Astrocyte of the spinal cord (primary cell): ENCODE measurements at regions not wholly inside any gene's neighbourhood (a gene's known extent, or its start where the extent isn't known, plus 50 kb on each side); places are given as distances from the start of the nearest gene placed in this dataset.

Experiments
- DNase-seq: peaks from one replicate; pipeline ENCODE4 v3.0.0; 2011; ENCODE audit warnings: low read depth, low spot score
- H3K4me3 ChIP-seq: 2 replicates; pipeline ENCODE4 v1.5.1; 2011; ENCODE audit warnings: low read depth, mild to moderate bottlenecking, low read length, moderate library complexity
- CTCF ChIP-seq: IDR thresholded peaks from 2 replicates; pipeline ENCODE4 v1.5.1; 2012; ENCODE audit warnings: low read depth, mild to moderate bottlenecking, low read length, inconsistent platforms
- in situ Hi-C: cut with HindIII; loops from 2 replicates; pipeline ENCODE4 v1.10.0; 2017; ENCODE audit warnings: low sequenced_read_pairs

- no peak overlapping the region for H3K4me3 ChIP-seq
- DNase-seq: no peak
- TF ChIP-seq CTCF: no peak
- in situ Hi-C loops: no loop called here
These were observed 124.3 kb downstream of the ICOS start for GRCh38 chr2:204060841-204061240.

DNA sequence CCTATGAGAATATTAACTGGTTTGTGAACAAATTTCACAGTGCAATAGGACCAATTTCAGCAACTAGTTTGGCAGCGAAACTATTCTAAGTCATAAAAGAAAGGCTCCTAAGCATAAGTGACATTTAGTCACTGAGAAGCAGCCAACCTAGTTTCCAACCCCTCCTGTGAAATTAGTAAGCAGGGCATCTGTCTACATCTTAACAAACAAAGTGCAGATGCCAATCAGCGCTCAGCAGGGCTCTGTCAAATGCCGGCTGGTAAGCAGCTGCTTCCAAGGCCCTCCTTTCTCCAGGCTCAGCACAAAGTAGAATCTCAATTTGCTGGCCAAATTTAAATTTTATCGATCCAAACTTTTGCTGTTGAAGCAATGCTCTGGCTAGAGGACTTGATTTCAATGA is 124.7 kb downstream of the ICOS start:
- TF ChIP-seq CTCF: no peak
- in situ Hi-C loops: no loop called here
- DNase-seq: no peak
- H3K4me3 ChIP-seq: no peak overlapping the region

GRCh38 chr2:204064119-204064518 is 127.6 kb downstream of the ICOS start:
- no peak for DNase-seq
- TF ChIP-seq CTCF: no peak
- no peak overlapping the region for H3K4me3 ChIP-seq
- in situ Hi-C loops: no loop called here

DNA sequence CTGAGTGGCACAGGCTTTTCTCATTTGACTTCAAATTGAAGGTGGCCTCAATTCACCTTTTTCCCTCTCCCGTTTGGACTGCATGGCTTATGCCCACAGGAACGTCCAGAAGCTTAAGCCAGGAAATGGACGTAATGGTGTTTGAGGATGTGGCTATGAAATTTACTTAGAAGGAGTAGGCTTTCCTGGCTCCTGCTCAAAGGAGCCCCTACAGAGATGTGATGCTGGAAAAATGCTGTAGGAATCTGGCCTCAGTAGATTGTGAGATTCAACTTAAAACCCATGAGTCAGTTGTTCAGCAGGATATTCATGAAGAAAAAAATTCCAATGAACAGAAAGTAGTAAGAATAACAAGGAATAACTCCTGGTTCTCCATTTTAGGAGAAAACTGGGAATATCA is 129.0 kb downstream of the ICOS start:
- in situ Hi-C loops: no loop called here
- no peak for TF ChIP-seq CTCF
- DNase-seq: no peak
- H3K4me3 ChIP-seq: no peak overlapping the region

GRCh38 chr2:204066051-204066450 is 129.5 kb downstream of the ICOS start:
- TF ChIP-seq CTCF: no peak
- no peak overlapping the region for H3K4me3 ChIP-seq
- in situ Hi-C loops: no loop called here
- no peak for DNase-seq

DNA sequence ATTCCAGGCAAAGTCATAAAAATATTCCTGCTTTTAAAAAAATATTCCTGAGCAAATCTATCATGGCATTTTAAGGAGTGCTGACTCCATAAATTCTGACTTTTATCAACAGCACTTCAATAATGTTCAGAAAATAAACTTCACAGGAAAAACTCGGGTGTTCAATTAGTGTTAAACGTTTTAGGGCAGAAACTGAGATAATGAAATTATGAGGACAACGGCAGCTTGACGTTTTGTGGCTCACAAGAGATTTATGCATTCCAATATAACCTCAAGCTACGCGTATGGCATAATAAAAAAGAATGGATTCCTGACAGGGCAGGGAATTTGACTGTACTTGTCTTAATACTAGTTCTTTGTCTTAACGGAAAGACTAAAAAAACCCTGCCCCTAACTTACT is 133.2 kb downstream of the ICOS start:
- DNase-seq: no peak
- in situ Hi-C loops: no loop called here
- TF ChIP-seq CTCF: no peak
- no peak overlapping the region for H3K4me3 ChIP-seq
